AG09319 (cell line): ENCODE measurements at regions not wholly inside any gene's neighbourhood (a gene's known extent, or its start where the extent isn't known, plus 50 kb on each side); places are given as distances from the start of the nearest gene placed in this dataset.
"Not testable (repeated sequence)": the region's sequence is repeated elsewhere in the genome, so short reads cannot be mapped to it uniquely, and the experiment has no call there.

Source experiments
- DNase-seq: peaks from one replicate; pipeline ENCODE4 v3.0.0-alpha.2; 2010; ENCODE audit warnings: low read depth; ENCODE audit errors: extremely low read depth
- CTCF ChIP-seq: IDR thresholded peaks from 2 replicates; pipeline ENCODE4 v1.5.1; 2011; ENCODE audit warnings: low read depth, mild to moderate bottlenecking, inconsistent platforms, low read length, moderate library complexity

GRCh38 chr7:7002418-7003062, 176.5 kb upstream of the CCZ1B start:
- no peak for TF ChIP-seq CTCF
- DNase-seq = no peak

- no peak for DNase-seq
- no peak for TF ChIP-seq CTCF
These were observed 177.0 kb upstream of the C1GALT1 start for GRCh38 chr7:7005303-7005702.

- not testable (repeated sequence) for DNase-seq
These were observed 176.4 kb upstream of the C1GALT1 start for GRCh38 chr7:7005949-7006348.

- not testable (repeated sequence) for DNase-seq
These were observed 171.1 kb upstream of the C1GALT1 start for GRCh38 chr7:7011241-7011640.

GRCh38 chr7:7011751-7012150, 170.6 kb upstream of the C1GALT1 start:
- DNase-seq = not testable (repeated sequence)

GRCh38 chr7:7014827-7015595, 167.3 kb upstream of the C1GALT1 start:
- no peak for DNase-seq
- no peak for TF ChIP-seq CTCF

GRCh38 chr7:7017707-7018280, 164.6 kb upstream of the C1GALT1 start:
- no peak for TF ChIP-seq CTCF
- no peak for DNase-seq

GRCh38 chr7:7018290-7018689, 164.1 kb upstream of the C1GALT1 start:
- no peak for DNase-seq
- TF ChIP-seq CTCF = no peak

- no peak for TF ChIP-seq CTCF
These were observed 150.1 kb upstream of the C1GALT1 start for GRCh38 chr7:7032221-7032620.

More at GRCh38 chr7:7032221-7032620, 150.1 kb upstream of the C1GALT1 start:
- DNase-seq = no peak
